ENCODE measurements at regions not wholly inside any gene's neighbourhood (a gene's known extent, or its start where the extent isn't known, plus 50 kb on each side); places are given as distances from the start of the nearest gene placed in this dataset.

GRCh38 chr11:44402466-44403075, 92.6 kb upstream of the ALX4 start:
- TF ChIP-seq, protein P1, sequence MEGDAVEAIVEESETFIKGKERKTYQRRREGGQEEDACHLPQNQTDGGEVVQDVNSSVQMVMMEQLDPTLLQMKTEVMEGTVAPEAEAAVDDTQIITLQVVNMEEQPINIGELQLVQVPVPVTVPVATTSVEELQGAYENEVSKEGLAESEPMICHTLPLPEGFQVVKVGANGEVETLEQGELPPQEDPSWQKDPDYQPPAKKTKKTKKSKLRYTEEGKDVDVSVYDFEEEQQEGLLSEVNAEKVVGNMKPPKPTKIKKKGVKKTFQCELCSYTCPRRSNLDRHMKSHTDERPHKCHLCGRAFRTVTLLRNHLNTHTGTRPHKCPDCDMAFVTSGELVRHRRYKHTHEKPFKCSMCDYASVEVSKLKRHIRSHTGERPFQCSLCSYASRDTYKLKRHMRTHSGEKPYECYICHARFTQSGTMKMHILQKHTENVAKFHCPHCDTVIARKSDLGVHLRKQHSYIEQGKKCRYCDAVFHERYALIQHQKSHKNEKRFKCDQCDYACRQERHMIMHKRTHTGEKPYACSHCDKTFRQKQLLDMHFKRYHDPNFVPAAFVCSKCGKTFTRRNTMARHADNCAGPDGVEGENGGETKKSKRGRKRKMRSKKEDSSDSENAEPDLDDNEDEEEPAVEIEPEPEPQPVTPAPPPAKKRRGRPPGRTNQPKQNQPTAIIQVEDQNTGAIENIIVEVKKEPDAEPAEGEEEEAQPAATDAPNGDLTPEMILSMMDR (IDR thresholded peaks at IDR 0.05; ENCODE audit: insufficient read depth, low read length) = no peak
- TF ChIP-seq REST (IDR thresholded peaks at IDR 0.05; ENCODE audit: insufficient replicate concordance, low read depth) (no peak), POLR2AphosphoS5 (IDR thresholded peaks at IDR 0.05; ENCODE audit: low read depth) (no peak), GABPA (IDR thresholded peaks at IDR 0.05; ENCODE audit: low read depth) (no peak)

Measured in HL-60 (cell line).